Liver (tissue), 3 donors: ENCODE measurements at regions not wholly inside any gene's neighbourhood (a gene's known extent, or its start where the extent isn't known, plus 50 kb on each side); places are given as distances from the start of the nearest gene placed in this dataset.

Experiments
- ATF3 ChIP-seq: IDR thresholded peaks from 2 replicates; pipeline ENCODE4 v1.6.1; 2016; ENCODE audit warnings: antibody characterized with exemption
- CTCF ChIP-seq: fragments of 150-350 bp; IDR thresholded peaks from 2 replicates; pipeline ENCODE4 v1.5.1; 2017; ENCODE audit warnings: improper control_type of control experiment, low read depth, low read length; ENCODE audit not compliant: missing input control
- EGR1 ChIP-seq, 2 donors: IDR thresholded peaks; 2 replicates each; pipeline ENCODE4 v1.6.1; 2016 to 2018; ENCODE audit warnings: antibody characterized with exemption in 2 of 2, low read depth in 2 of 2
- MAX ChIP-seq: IDR thresholded peaks from 2 replicates; pipeline ENCODE4 v1.6.1; 2016; ENCODE audit warnings: antibody characterized with exemption
- RAD21 ChIP-seq, 2 donors: IDR thresholded peaks; 2 replicates each; pipeline ENCODE4 v1.6.1; 2016; ENCODE audit warnings: antibody characterized with exemption in 2 of 2, mild to moderate bottlenecking in 2 of 2
- RXRA ChIP-seq, 2 donors: IDR thresholded peaks; 2 replicates each; pipeline ENCODE4 v1.6.1; 2017 to 2018; ENCODE audit warnings: antibody characterized with exemption in 2 of 2, mild to moderate bottlenecking in 1 of 2
- TAF1 ChIP-seq: conservative IDR thresholded peaks from 2 replicates; pipeline ENCODE4 v1.6.1; 2016; ENCODE audit warnings: antibody characterized with exemption, mild to moderate bottlenecking
- ZBTB33 ChIP-seq: IDR thresholded peaks from 2 replicates; pipeline ENCODE4 v1.6.1; 2016; ENCODE audit warnings: antibody characterized with exemption
- TF ChIP-seq, protein P1 (sequence below): IDR thresholded peaks from 2 replicates; pipeline ENCODE4 v1.6.1; 2016; ENCODE audit warnings: antibody characterized with exemption, mild to moderate bottlenecking
- donor health status: healthy.
- donor health status: healthy.

GRCh38 chr2:76687923-76688322 is 834.3 kb downstream of the LRRTM4 start:
- TF ChIP-seq CTCF (no peak), ZBTB33 (no peak), TAF1 (no peak), RAD21 (IDR thresholded peaks at IDR 0.05) (no peak), EGR1 (IDR thresholded peaks at IDR 0.05; ENCODE audit: low read depth in 2 of 2) (no peak), ATF3 (no peak), RXRA (IDR thresholded peaks at IDR 0.05) (no peak), MAX (no peak)
- TF ChIP-seq, protein P1, sequence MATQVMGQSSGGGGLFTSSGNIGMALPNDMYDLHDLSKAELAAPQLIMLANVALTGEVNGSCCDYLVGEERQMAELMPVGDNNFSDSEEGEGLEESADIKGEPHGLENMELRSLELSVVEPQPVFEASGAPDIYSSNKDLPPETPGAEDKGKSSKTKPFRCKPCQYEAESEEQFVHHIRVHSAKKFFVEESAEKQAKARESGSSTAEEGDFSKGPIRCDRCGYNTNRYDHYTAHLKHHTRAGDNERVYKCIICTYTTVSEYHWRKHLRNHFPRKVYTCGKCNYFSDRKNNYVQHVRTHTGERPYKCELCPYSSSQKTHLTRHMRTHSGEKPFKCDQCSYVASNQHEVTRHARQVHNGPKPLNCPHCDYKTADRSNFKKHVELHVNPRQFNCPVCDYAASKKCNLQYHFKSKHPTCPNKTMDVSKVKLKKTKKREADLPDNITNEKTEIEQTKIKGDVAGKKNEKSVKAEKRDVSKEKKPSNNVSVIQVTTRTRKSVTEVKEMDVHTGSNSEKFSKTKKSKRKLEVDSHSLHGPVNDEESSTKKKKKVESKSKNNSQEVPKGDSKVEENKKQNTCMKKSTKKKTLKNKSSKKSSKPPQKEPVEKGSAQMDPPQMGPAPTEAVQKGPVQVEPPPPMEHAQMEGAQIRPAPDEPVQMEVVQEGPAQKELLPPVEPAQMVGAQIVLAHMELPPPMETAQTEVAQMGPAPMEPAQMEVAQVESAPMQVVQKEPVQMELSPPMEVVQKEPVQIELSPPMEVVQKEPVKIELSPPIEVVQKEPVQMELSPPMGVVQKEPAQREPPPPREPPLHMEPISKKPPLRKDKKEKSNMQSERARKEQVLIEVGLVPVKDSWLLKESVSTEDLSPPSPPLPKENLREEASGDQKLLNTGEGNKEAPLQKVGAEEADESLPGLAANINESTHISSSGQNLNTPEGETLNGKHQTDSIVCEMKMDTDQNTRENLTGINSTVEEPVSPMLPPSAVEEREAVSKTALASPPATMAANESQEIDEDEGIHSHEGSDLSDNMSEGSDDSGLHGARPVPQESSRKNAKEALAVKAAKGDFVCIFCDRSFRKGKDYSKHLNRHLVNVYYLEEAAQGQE = no peak
